ENCODE measurements at regions not wholly inside any gene's neighbourhood (a gene's known extent, or its start where the extent isn't known, plus 50 kb on each side); places are given as distances from the start of the nearest gene placed in this dataset.

DNA sequence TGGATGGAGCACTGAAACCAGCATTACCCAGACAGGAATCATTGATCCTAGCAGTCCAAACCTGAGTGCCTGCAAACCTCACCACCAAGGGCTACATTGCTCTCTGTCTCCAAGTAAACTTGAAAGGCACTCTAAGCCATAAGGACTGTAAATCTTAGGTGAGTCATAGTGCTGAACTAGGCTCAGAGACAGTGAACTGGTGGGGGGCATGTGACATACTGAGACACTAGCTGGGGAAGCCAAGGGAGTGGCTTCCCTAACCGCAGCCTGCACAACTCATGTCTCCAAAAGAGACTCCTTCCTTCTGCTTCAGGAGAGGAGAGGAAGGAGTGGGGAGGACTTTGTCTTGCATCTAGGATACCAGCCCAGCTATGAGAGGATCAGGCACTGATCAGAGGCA is 235.5 kb upstream of the ACTRT1 start:
- DNase-seq = no peak

DNA sequence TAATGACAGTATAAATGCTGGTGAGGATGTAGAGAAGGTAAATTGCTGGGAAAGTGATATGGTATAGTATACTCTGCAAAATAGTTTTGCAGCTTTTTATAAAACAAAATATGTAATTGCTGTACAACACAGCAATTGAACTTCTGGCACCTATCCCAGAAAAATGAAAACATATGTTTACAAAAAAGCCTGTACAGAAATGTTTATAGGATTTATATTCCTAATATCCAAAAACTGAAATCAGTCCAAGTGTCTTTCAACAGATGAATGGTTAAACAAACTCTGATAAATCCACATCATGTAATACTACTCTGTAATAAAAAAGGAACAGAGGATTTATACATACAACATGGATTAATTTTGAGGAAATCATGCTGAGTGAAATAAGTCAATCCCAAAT is 198.4 kb upstream of the ACTRT1 start:
- no peak for DNase-seq

DNA sequence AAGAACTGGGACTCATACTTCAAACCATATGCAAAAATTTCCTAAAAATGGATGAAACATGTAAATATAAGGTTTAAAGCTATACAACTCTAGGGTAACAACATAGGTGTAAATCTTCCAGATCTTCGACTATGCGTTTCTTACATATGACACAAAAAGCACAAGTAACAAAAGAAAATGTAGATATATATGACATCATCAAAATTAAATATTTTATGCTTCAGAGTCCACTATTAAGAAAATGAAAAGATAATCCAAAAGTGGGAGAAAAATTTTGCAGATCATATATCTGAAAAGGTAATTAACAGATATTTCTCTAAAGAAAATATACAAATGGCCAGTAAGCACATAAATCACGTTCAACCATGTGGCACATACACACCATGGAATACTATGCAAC is 164.2 kb upstream of the ACTRT1 start:
- DNase-seq = no peak

DNA sequence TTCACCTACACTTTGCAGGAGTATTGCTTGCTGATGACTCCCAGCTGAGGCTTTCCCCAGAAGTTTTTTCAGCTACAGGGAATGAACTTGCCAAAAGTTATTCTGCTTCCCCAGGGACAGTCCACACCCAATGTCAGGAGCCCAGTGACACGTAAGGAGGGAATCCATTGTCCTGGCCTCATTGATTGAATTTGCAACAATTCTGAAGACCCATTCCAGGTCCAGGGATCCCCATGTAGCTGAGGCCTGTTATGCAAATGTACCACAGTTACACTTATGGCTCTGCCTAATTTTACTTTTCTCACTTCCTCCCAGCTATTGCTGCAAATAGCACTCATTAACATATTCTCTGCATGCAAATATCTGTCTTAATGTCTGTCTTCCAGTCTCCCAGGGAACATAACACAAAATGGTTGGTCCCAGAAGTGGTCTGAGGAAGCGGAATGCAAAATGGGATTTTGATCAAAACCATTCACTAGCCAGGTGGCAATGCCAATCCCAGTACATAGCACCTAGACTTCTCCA is 113.7 kb upstream of the ACTRT1 start:
- DNase-seq = no peak

DNA sequence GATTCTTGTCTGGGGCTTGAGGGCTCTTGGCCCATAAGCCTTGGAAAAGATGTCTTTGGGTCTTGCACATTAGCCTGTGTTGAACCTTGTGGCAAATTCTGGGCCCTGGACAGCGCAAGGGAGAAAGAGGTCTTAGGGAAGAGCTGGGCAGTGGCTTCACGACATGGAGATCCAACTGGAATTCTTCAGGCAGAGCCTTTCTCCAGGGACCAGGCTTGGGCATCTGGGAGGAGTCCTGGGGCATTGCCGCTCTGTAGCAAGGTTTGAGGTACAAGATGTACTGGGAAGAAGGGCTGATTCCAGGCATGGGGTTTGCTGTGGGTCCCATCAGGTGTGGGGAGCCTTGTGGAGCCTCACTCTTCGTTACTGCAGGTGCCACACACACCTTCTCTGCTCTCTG is 104.0 kb upstream of the ACTRT1 start:
- no peak for DNase-seq

DNA sequence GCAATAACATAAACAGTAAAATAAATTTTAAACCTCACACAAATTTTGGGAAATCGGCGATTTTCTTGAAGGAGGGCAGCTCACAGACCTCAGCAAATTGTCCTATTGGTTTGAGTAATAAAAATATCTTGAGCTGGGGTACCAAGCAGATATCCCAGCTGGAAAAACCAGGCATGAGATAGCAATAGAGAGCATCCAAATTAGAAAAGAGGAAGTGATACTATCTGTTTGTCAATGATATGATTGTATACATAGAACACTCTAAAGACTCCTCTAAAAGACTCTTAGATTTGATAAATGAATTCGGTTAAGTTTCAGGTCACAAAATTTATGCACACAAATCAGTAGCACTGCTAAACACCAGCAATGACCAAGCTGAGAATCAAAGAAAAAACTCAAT is 90.5 kb upstream of the ACTRT1 start:
- no peak for DNase-seq

- DNase-seq = no peak
Observed at GRCh38 chrX:128106630-128107029, 54.4 kb upstream of the ACTRT1 start.

GRCh38 chrX:128105659-128106058 is 53.5 kb upstream of the ACTRT1 start:
- DNase-seq = no peak
